Hepatocyte (in vitro differentiated cells): ENCODE measurements at regions not wholly inside any gene's neighbourhood (a gene's known extent, or its start where the extent isn't known, plus 50 kb on each side); places are given as distances from the start of the nearest gene placed in this dataset.

Source experiments
- DNase-seq: peaks from one replicate; pipeline ENCODE4 v3.0.0-alpha.2; 2016; ENCODE audit warnings: low spot score
- H2AFZ ChIP-seq: fragments of 200-600 bp; sonication (generic); 2 replicates; pipeline ENCODE4 v1.6.0; 2016; ENCODE audit warnings: antibody characterized with exemption, mild to moderate bottlenecking
- H3K27ac ChIP-seq: fragments of 200-600 bp; sonication (generic); 2 replicates; pipeline ENCODE4 v1.5.1; 2016; ENCODE audit warnings: mild to moderate bottlenecking
- H3K27me3 ChIP-seq: fragments of 200-600 bp; sonication (generic); 2 replicates; pipeline ENCODE4 v1.6.1; 2016
- H3K36me3 ChIP-seq: fragments of 200-600 bp; sonication (generic); replicated peaks from 2 replicates; pipeline ENCODE4 v1.5.1; 2016; ENCODE audit warnings: low read depth; ENCODE audit not compliant: insufficient read depth
- H3K4me1 ChIP-seq: fragments of 200-600 bp; sonication (generic); 2 replicates; pipeline ENCODE4 v1.5.1; 2016; ENCODE audit warnings: mild to moderate bottlenecking, moderate library complexity; ENCODE audit not compliant: insufficient read depth
- H3K4me2 ChIP-seq: fragments of 200-600 bp; sonication (generic); 2 replicates; pipeline ENCODE4 v1.6.0; 2016
- H3K4me3 ChIP-seq: fragments of 200-600 bp; sonication (generic); 2 replicates; pipeline ENCODE4 v1.5.1; 2016; ENCODE audit warnings: mild to moderate bottlenecking
- H3K79me2 ChIP-seq: fragments of 200-600 bp; sonication (generic); 2 replicates; pipeline ENCODE4 v1.6.0; 2017; ENCODE audit warnings: mild to moderate bottlenecking
- H3K9me2 ChIP-seq: fragments of 200-600 bp; sonication (generic); replicated peaks from 2 replicates; pipeline ENCODE4 v1.6.0; 2017; ENCODE audit warnings: mild to moderate bottlenecking; ENCODE audit not compliant: insufficient read depth
- H3K9me3 ChIP-seq: fragments of 200-600 bp; sonication (generic); 2 replicates; pipeline ENCODE4 v1.5.1; 2016; ENCODE audit warnings: low read depth, mild to moderate bottlenecking
- H4K20me1 ChIP-seq: fragments of 200-600 bp; sonication (generic); 2 replicates; pipeline ENCODE4 v1.6.0; 2016; ENCODE audit warnings: mild to moderate bottlenecking; ENCODE audit not compliant: insufficient read depth, poor library complexity, severe bottlenecking
- EZH2 ChIP-seq: fragments of 200-600 bp; sonication (generic); IDR thresholded peaks from 2 replicates; pipeline ENCODE4 v1.6.1; 2016; ENCODE audit warnings: antibody characterized with exemption, mild to moderate bottlenecking, borderline replicate concordance
- EZH2phosphoT487 ChIP-seq: fragments of 200-600 bp; sonication (generic); IDR thresholded peaks from one replicate; pipeline ENCODE4 v1.6.1; 2018; ENCODE audit warnings: antibody characterized with exemption, mild to moderate bottlenecking, low read depth, moderate library complexity; ENCODE audit not compliant: unreplicated experiment, severe bottlenecking
- WGBS: methylation state at CpG from one replicate; pipeline ENCODE4 v1.1.6; 2016; ENCODE audit warnings: low lambda C conversion rate; ENCODE audit errors: missing lambda C conversion rate; 5-methylcytosine and 5-hydroxymethylcytosine counted together
- TF ChIP-seq, protein P1 (sequence below): fragments of 200-600 bp; sonication (generic); IDR thresholded peaks from 2 replicates; pipeline ENCODE4 v1.5.1; 2016; ENCODE audit warnings: antibody characterized with exemption, mild to moderate bottlenecking; ENCODE audit not compliant: poor library complexity

- TF ChIP-seq EZH2: no peak
- TF ChIP-seq, protein P1, sequence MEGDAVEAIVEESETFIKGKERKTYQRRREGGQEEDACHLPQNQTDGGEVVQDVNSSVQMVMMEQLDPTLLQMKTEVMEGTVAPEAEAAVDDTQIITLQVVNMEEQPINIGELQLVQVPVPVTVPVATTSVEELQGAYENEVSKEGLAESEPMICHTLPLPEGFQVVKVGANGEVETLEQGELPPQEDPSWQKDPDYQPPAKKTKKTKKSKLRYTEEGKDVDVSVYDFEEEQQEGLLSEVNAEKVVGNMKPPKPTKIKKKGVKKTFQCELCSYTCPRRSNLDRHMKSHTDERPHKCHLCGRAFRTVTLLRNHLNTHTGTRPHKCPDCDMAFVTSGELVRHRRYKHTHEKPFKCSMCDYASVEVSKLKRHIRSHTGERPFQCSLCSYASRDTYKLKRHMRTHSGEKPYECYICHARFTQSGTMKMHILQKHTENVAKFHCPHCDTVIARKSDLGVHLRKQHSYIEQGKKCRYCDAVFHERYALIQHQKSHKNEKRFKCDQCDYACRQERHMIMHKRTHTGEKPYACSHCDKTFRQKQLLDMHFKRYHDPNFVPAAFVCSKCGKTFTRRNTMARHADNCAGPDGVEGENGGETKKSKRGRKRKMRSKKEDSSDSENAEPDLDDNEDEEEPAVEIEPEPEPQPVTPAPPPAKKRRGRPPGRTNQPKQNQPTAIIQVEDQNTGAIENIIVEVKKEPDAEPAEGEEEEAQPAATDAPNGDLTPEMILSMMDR: no peak
- no peak for TF ChIP-seq EZH2phosphoT487
- Histone ChIP-seq H3K27ac (no peak overlapping the region), H3K9me3 (no peaks in the 10 kb centered on the region), H3K36me3 (no peaks in the 10 kb centered on the region), H3K4me3 (no peak overlapping the region), H3K79me2 (no peaks in the 10 kb centered on the region), H3K27me3 (no peaks in the 10 kb centered on the region), H3K4me1 (peaks cover 3% of the 10 kb centered on the region), H3K4me2 (no peak overlapping the region), H3K9me2 (no peaks in the 10 kb centered on the region), H4K20me1 (no peaks in the 10 kb centered on the region), H2AFZ (no peak overlapping the region)
- no peak for DNase-seq
- WGBS: 88% methylated on average over 5 of the region's 5 CpGs
Measured at GRCh38 chr7:35983626-35984025, 169.4 kb upstream of the EEPD1 start.

DNA sequence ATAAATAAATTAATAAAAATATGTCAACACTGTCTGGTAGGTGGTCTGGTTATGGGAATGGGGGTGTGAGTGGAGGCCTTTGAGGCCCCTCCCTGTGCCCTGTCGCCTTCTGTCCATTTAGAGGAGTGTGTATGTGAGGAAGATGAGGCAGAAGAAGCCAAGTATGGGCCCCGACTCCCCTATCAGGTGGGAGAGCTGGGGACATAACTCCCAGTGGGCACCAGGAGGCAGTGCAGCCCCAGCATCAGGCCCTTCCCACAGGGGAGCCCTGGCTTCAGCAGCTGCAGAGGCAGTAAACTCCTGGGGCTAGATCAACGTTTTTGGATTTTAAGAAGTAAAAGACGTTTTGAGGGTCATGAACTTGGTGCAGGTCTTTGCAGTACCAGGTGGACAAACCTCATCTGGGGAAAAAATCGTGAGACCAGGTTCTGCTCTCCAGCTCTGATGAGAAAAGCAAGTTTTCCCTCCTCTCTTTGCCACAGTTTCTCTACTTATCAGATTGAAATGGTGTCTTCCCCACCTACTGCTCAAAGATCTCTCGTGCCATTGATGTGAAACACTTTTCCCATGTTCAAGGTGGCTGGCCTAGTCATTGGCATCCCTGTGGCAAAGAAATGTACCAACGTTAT lies 167.8 kb upstream of the EEPD1 start:
- Histone ChIP-seq H3K27me3 (no peaks in the 10 kb centered on the region), H3K9me3 (no peaks in the 10 kb centered on the region), H3K27ac (no peak overlapping the region), H3K9me2 (no peaks in the 10 kb centered on the region), H3K4me3 (no peak overlapping the region), H3K79me2 (no peaks in the 10 kb centered on the region), H2AFZ (no peak overlapping the region), H4K20me1 (no peaks in the 10 kb centered on the region), H3K4me2 (no peak overlapping the region), H3K4me1 (peaks cover 11% of the 10 kb centered on the region), H3K36me3 (no peaks in the 10 kb centered on the region)
- TF ChIP-seq EZH2: no peak
- TF ChIP-seq, protein P1: peak; percentile 90
- TF ChIP-seq EZH2phosphoT487: no peak
- 28% methylated on average over 7 of the region's 7 CpGs for WGBS
- DNase-seq: peak; percentile 90

- Histone ChIP-seq H2AFZ (no peak overlapping the region), H3K4me2 (no peak overlapping the region), H3K27me3 (no peaks in the 10 kb centered on the region), H3K9me3 (no peaks in the 10 kb centered on the region), H3K4me1 (peaks cover 11% of the 10 kb centered on the region), H3K79me2 (no peaks in the 10 kb centered on the region), H3K4me3 (no peak overlapping the region), H3K36me3 (no peaks in the 10 kb centered on the region), H4K20me1 (no peaks in the 10 kb centered on the region), H3K27ac (no peak overlapping the region), H3K9me2 (no peaks in the 10 kb centered on the region)
- TF ChIP-seq, protein P1: no peak
- 90% methylated on average over 6 of the region's 6 CpGs for WGBS
- DNase-seq: no peak
Measured at GRCh38 chr7:35987016-35987415, 166.0 kb upstream of the EEPD1 start.

DNA sequence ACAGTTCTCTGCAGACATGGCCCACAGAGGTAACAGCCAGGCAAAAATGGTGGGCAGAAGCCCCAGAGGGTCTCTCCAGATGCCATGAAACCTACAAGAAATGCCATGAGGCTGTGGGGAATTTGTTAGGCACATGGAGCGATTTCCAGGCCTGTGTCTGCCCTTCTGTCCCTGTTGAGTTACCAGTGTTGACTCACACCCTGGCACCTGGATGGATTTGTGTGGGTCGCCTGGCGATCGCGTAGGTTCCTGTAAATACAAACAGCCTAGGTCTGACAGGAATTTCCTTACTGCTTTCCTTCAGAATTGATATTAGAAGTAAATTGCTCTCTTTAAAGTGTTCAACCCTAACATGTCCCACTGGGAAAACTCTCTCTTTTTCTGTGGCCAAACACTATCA lies 164.9 kb upstream of the EEPD1 start:
- WGBS: 90% methylated on average over 5 of the region's 5 CpGs
- no peaks in the 10 kb centered on the region for H3K79me2 ChIP-seq
- H3K4me3 ChIP-seq: no peak overlapping the region
- no peaks in the 10 kb centered on the region for H3K9me3 ChIP-seq
- H3K27me3 ChIP-seq: no peaks in the 10 kb centered on the region
- no peaks in the 10 kb centered on the region for H4K20me1 ChIP-seq
- DNase-seq: no peak
- peaks cover 11% of the 10 kb centered on the region for H3K4me1 ChIP-seq
- no peaks in the 10 kb centered on the region for H3K9me2 ChIP-seq
- no peak for TF ChIP-seq EZH2phosphoT487
- TF ChIP-seq EZH2: no peak
- TF ChIP-seq, protein P1: no peak
- no peak overlapping the region for H2AFZ ChIP-seq
- H3K4me2 ChIP-seq: no peak overlapping the region
- H3K27ac ChIP-seq: peak overlapping the region; percentile 1
- no peaks in the 10 kb centered on the region for H3K36me3 ChIP-seq
